ENCODE measurements at regions not wholly inside any gene's neighbourhood (a gene's known extent, or its start where the extent isn't known, plus 50 kb on each side); places are given as distances from the start of the nearest gene placed in this dataset.

DNA sequence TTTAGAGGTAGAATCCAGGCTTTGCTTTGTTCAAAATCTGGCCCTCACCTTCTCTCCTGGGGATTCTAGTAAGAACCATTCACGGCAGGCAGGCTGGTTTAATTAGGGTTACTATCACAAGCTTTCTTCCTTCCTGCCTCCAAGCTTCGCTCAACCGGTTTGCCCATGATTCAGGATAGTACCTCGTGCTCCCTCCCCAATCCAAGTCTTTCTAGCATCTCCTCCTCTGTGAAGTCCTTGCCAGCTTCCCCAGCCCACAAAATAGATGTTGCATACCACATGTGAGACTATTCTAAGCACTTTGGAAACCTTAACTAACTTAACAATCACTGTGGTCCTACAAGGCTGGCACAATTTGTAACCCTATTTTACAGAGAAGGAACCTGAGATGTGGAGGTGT is 135.1 kb downstream of the SOCS6 start:
- H3K27me3 ChIP-seq (ENCODE audit: insufficient read depth, low read length): no peaks in the 10 kb centered on the region
- peak; percentile 38 for ATAC-seq
- H4K20me1 ChIP-seq (ENCODE audit: insufficient read depth): no peaks in the 10 kb centered on the region
- CTCF ChIA-PET: interaction anchor here (4.8 kb wide), 1 partner anchor 9 kb away, joined by 28 read pairs; no protein-coding TSS in a partner anchor
- DNase-seq (ENCODE audit: low read depth, low spot score): peak; percentile 71
- no peaks in the 10 kb centered on the region for H3K9me2 ChIP-seq (ENCODE audit: insufficient read depth)
- H3K9ac ChIP-seq (ENCODE audit: low read length): peak overlapping the region; percentile 57
- BruUV-seq (replicated peaks): no TSS peak
- intact Hi-C loops (cut with micrococcal nuclease): loop anchor here (2.0 to 5.0 kb wide), 2 partner anchors 53 to 67 kb away; no protein-coding TSS in a partner anchor
- peaks cover 67 to 77% of the 10 kb centered on the region in 2 experiments for H3K4me1 ChIP-seq (ENCODE audit: control insufficient read depth in 1 of 2, insufficient read depth in 2 of 2, low read length in 2 of 2)
- H3K36me3 ChIP-seq (ENCODE audit: control insufficient read depth in 1 of 2, insufficient read depth in 2 of 2, low read length in 2 of 2): no peaks in the 10 kb centered on the region
- POLR2A ChIA-PET: interaction anchor here (1.1 to 4.8 kb wide), 5 partner anchors 9 to 66 kb away, joined by 4 to 48 read pairs (median 5); no protein-coding TSS in a partner anchor
- RAD21 ChIA-PET (ENCODE audit: low non-redundant PET in 1 of 2, low total read pairs in 2 of 2, uncharacterized antibody in 2 of 2, unreplicated experiment in 2 of 2): no interaction called here
- no peaks in the 10 kb centered on the region for H3K79me2 ChIP-seq (ENCODE audit: insufficient read depth, low read length)
- TF ChIP-seq RAD21 (IDR thresholded peaks at IDR 0.05; ENCODE audit: low read depth) (no peak), POLR2AphosphoS5 (IDR thresholded peaks at IDR 0.05; ENCODE audit: low read depth, low read length) (peak; percentile 53; the same call in 1 of the 2 replicates)
- H2AFZ ChIP-seq (ENCODE audit: low read depth, low read length, poor library complexity, severe bottlenecking): no peak overlapping the region
- no peaks in the 10 kb centered on the region for H3K9me3 ChIP-seq (ENCODE audit: control insufficient read depth in 1 of 2, insufficient read depth in 1 of 2, low read depth in 1 of 2, low read length in 2 of 2)
- H3K4me2 ChIP-seq (ENCODE audit: low read length): peak overlapping the region; percentile 73
- peak overlapping the region; percentile 20; a peak in 2 of 4 replicates for H3K4me3 ChIP-seq (replicated peaks in 1 of 2; ENCODE audit: low read depth in 1 of 2, low read length in 2 of 2)
- H3K27ac ChIP-seq (ENCODE audit: low read depth, low read length): peak overlapping the region; percentile 99

DNA sequence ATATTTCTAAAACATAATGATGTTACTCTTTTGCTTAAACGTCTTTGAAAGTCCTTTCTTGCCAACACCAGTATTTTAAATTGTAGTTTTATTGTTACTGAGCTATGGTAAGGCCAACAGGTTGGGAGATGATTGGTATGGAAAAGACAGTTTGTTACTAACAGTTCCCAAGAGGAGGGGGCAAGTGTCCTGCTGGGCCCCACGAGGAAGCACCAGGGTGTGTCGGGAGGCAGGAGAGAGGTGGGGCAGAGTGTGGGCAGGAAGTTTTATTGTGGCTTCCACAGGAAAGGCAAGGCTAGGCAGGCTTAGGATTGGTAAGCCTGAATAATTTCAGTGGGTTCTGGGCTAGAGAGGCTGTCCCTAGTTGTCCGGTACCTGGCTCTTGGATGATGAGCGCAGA is 134.3 kb downstream of the SOCS6 start:
- peak overlapping the region; percentile 20 for H3K4me3 ChIP-seq (replicated peaks in 1 of 2; ENCODE audit: low read depth in 1 of 2, low read length in 2 of 2)
- peak overlapping the region; percentile 57 for H3K9ac ChIP-seq (ENCODE audit: low read length)
- ATAC-seq (peak; percentile 31), DNase-seq (ENCODE audit: low read depth, low spot score) (no peak)
- no peaks in the 10 kb centered on the region for H3K27me3 ChIP-seq (ENCODE audit: insufficient read depth, low read length)
- H3K9me3 ChIP-seq (ENCODE audit: control insufficient read depth in 1 of 2, insufficient read depth in 1 of 2, low read depth in 1 of 2, low read length in 2 of 2): no peaks in the 10 kb centered on the region
- CTCF ChIA-PET: interaction anchor here (4.8 kb wide), 1 partner anchor 10 kb away, joined by 28 read pairs; no protein-coding TSS in a partner anchor
- no peaks in the 10 kb centered on the region for H4K20me1 ChIP-seq (ENCODE audit: insufficient read depth)
- H3K9me2 ChIP-seq (ENCODE audit: insufficient read depth): no peaks in the 10 kb centered on the region
- BruUV-seq (replicated peaks): no TSS peak
- no peaks in the 10 kb centered on the region for H3K36me3 ChIP-seq (ENCODE audit: control insufficient read depth in 1 of 2, insufficient read depth in 2 of 2, low read length in 2 of 2)
- no peaks in the 10 kb centered on the region for H3K79me2 ChIP-seq (ENCODE audit: insufficient read depth, low read length)
- intact Hi-C loops (cut with micrococcal nuclease): loop anchor here (2.0 to 5.0 kb wide), 2 partner anchors 52 to 66 kb away; no protein-coding TSS in a partner anchor
- H3K4me2 ChIP-seq (ENCODE audit: low read length): peak overlapping the region; percentile 73
- RAD21 ChIA-PET (ENCODE audit: low non-redundant PET in 1 of 2, low total read pairs in 2 of 2, uncharacterized antibody in 2 of 2, unreplicated experiment in 2 of 2): interaction anchor here in 1 of 2 experiments (1.0 kb wide), 1 partner anchor 39 kb away, joined by 3 read pairs; no protein-coding TSS in a partner anchor
- POLR2A ChIA-PET: interaction anchor here (1.1 to 4.8 kb wide), 7 partner anchors 10 to 136 kb away, joined by 3 to 48 read pairs (median 7); no protein-coding TSS in a partner anchor
- H3K4me1 ChIP-seq (ENCODE audit: control insufficient read depth in 1 of 2, insufficient read depth in 2 of 2, low read length in 2 of 2): peaks cover 74 to 86% of the 10 kb centered on the region in 2 experiments
- TF ChIP-seq EGR1 (IDR thresholded peaks at IDR 0.05; ENCODE audit: low read depth) (no peak), SIN3A (IDR thresholded peaks at IDR 0.05; ENCODE audit: low read depth) (no peak), POLR2A (IDR thresholded peaks at IDR 0.05; ENCODE audit: borderline replicate concordance, extremely low read depth, insufficient read depth, insufficient read length) (no peak), ZNF274 (IDR thresholded peaks at IDR 0.05; ENCODE audit: low read depth, low read length) (no peak), FOSL1 (IDR thresholded peaks at IDR 0.05; ENCODE audit: low read depth) (no peak), RAD21 (IDR thresholded peaks at IDR 0.05; ENCODE audit: low read depth) (no peak), SRF (IDR thresholded peaks at IDR 0.05; ENCODE audit: low read depth) (no peak), SP1 (IDR thresholded peaks at IDR 0.05; ENCODE audit: low read depth) (no peak), CEBPB (IDR thresholded peaks at IDR 0.05; ENCODE audit: low read depth) (no peak), EZH2 (IDR thresholded peaks at IDR 0.05) (no peak), ELF1 (IDR thresholded peaks at IDR 0.05; ENCODE audit: borderline replicate concordance, low read depth) (no peak)
- TF ChIP-seq, protein P1, sequence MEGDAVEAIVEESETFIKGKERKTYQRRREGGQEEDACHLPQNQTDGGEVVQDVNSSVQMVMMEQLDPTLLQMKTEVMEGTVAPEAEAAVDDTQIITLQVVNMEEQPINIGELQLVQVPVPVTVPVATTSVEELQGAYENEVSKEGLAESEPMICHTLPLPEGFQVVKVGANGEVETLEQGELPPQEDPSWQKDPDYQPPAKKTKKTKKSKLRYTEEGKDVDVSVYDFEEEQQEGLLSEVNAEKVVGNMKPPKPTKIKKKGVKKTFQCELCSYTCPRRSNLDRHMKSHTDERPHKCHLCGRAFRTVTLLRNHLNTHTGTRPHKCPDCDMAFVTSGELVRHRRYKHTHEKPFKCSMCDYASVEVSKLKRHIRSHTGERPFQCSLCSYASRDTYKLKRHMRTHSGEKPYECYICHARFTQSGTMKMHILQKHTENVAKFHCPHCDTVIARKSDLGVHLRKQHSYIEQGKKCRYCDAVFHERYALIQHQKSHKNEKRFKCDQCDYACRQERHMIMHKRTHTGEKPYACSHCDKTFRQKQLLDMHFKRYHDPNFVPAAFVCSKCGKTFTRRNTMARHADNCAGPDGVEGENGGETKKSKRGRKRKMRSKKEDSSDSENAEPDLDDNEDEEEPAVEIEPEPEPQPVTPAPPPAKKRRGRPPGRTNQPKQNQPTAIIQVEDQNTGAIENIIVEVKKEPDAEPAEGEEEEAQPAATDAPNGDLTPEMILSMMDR (IDR thresholded peaks at IDR 0.05 in 2 of 3, conservative IDR thresholded peaks at IDR 0.05 in 1 of 3; ENCODE audit: borderline replicate concordance in 1 of 3, insufficient read depth in 1 of 3, low read depth in 2 of 3, low read length in 2 of 3): no peak
- TF ChIP-seq, protein P2, sequence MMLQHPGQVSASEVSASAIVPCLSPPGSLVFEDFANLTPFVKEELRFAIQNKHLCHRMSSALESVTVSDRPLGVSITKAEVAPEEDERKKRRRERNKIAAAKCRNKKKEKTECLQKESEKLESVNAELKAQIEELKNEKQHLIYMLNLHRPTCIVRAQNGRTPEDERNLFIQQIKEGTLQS (IDR thresholded peaks at IDR 0.05): no peak
- H3K27ac ChIP-seq (ENCODE audit: low read depth, low read length): peak overlapping the region; percentile 99
- H2AFZ ChIP-seq (ENCODE audit: low read depth, low read length, poor library complexity, severe bottlenecking): no peak overlapping the region

Data from HCT116 (cell line).